ENCODE measurements at regions not wholly inside any gene's neighbourhood (a gene's known extent, or its start where the extent isn't known, plus 50 kb on each side); places are given as distances from the start of the nearest gene placed in this dataset.

DNA sequence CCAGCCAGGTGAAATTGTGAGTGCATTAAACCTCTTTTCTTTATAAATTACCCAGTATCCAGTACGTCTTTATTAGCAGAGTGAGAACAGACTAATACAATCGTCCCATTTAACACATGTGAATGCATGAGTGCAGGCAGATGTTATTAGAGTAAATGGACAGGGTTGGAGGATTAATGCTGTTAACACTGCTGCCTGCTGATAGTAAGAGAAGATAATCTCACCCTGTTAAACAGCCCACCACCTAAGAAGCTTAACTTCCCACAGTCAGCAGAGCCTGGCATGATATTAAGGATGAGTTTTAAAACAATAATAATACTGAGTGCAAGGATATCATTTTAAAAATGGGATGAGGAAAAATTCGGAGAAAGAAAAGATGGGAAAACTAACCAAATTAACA lies 181.4 kb upstream of the LHX8 start:
- H3K4me1 ChIP-seq (ENCODE audit: control insufficient read depth, insufficient read depth, low read length) = no peaks in the 10 kb centered on the region
- POLR2A ChIA-PET = no interaction called here
- CTCF ChIA-PET = no interaction called here
- BruUV-seq (replicated peaks) = no TSS peak
- no peak overlapping the region for H3K4me3 ChIP-seq
- H2AFZ ChIP-seq (ENCODE audit: control insufficient read depth, low read depth, low read length) = no peak overlapping the region
- 3% methylated on average over 3 of the region's 3 CpGs for WGBS (ENCODE audit: insufficient coverage, insufficient replicate concordance, low lambda C conversion rate, missing lambda C conversion rate)
- no peaks in the 10 kb centered on the region for H3K27me3 ChIP-seq (replicated peaks in 1 of 2; ENCODE audit: control insufficient read depth in 2 of 2, insufficient read depth in 2 of 2, low read length in 1 of 2)
- DNase-seq (ENCODE audit: low read depth, low spot score) = no peak
- intact Hi-C loops (cut with micrococcal nuclease; ENCODE audit: unreplicated experiment) (no loop called here), in situ Hi-C loops (cut with MboI) (no loop called here)
- RAD21 ChIA-PET (ENCODE audit: unreplicated experiment) = no interaction called here
- no peak overlapping the region for H3K9ac ChIP-seq (ENCODE audit: control insufficient read depth, insufficient read depth, low read length)
- ATAC-seq = no peak
- SMC1A ChIA-PET (ENCODE audit: uncharacterized antibody, unreplicated experiment) = no interaction called here
- H3K27ac ChIP-seq (ENCODE audit: control insufficient read depth, insufficient read depth) = no peak overlapping the region
- FAIRE-seq = no peak
- no peaks in the 10 kb centered on the region for H4K20me1 ChIP-seq (ENCODE audit: control insufficient read depth, insufficient read depth)
- H3K9me3 ChIP-seq (replicated peaks; ENCODE audit: control insufficient read depth, insufficient read depth, low read length) = no peaks in the 10 kb centered on the region
- no peak for TF ChIP-seq SIN3A (IDR thresholded peaks at IDR 0.05; ENCODE audit: low read depth, low read length)
- no peak for TF ChIP-seq DPF2 (IDR thresholded peaks at IDR 0.05)
- TF ChIP-seq PAX5 (IDR thresholded peaks at IDR 0.05; ENCODE audit: borderline replicate concordance, low read depth, low read length) = no peak
- TF ChIP-seq ESRRA (IDR thresholded peaks at IDR 0.05; ENCODE audit: low read length) = no peak
- TF ChIP-seq RFX5 (IDR thresholded peaks at IDR 0.05; ENCODE audit: low read depth, low read length) = no peak
- TF ChIP-seq, protein P1, sequence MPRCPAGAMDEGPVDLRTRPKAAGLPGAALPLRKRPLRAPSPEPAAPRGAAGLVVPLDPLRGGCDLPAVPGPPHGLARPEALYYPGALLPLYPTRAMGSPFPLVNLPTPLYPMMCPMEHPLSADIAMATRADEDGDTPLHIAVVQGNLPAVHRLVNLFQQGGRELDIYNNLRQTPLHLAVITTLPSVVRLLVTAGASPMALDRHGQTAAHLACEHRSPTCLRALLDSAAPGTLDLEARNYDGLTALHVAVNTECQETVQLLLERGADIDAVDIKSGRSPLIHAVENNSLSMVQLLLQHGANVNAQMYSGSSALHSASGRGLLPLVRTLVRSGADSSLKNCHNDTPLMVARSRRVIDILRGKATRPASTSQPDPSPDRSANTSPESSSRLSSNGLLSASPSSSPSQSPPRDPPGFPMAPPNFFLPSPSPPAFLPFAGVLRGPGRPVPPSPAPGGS (IDR thresholded peaks at IDR 0.05; ENCODE audit: borderline replicate concordance, insufficient read depth, low read depth, low read length, poor library complexity, severe bottlenecking) = no peak
- no peaks in the 10 kb centered on the region for H3K36me3 ChIP-seq (ENCODE audit: control insufficient read depth in 2 of 2, insufficient read depth in 2 of 2, low read length in 1 of 2)
- H3K79me2 ChIP-seq (ENCODE audit: control insufficient read depth, insufficient read depth, low read length) = no peaks in the 10 kb centered on the region
- no peak overlapping the region for H3K4me2 ChIP-seq (ENCODE audit: control insufficient read depth, insufficient read depth)

DNA sequence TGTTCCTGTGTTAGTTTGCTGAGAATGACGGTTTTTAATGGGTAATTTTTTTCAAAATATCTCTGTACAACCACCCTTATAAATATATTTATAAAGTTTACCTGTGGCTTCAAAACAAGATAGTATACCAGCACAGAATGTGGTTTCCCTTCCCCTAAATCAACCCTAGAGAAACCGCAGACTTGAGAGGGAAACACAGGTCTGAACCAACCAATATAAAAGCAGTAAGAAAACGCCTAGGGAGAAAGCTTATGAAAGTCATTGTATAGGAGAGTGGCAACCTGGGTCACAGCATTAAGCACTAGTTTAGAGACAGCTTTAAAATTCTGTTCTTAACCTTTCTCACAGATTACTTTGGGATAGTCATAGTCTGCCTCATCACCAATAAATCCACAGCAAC lies 180.6 kb upstream of the LHX8 start:
- no peaks in the 10 kb centered on the region for H3K36me3 ChIP-seq (ENCODE audit: control insufficient read depth in 2 of 2, insufficient read depth in 2 of 2, low read length in 1 of 2)
- 0% methylated on average over 3 of the region's 3 CpGs for WGBS (ENCODE audit: insufficient coverage, insufficient replicate concordance, low lambda C conversion rate, missing lambda C conversion rate)
- DNase-seq (ENCODE audit: low read depth, low spot score) = no peak
- H3K9me3 ChIP-seq (replicated peaks; ENCODE audit: control insufficient read depth, insufficient read depth, low read length) = no peaks in the 10 kb centered on the region
- no peak overlapping the region for H3K27ac ChIP-seq (ENCODE audit: control insufficient read depth, insufficient read depth)
- H3K27me3 ChIP-seq (replicated peaks in 1 of 2; ENCODE audit: control insufficient read depth in 2 of 2, insufficient read depth in 2 of 2, low read length in 1 of 2) = no peaks in the 10 kb centered on the region
- intact Hi-C loops (cut with micrococcal nuclease; ENCODE audit: unreplicated experiment) = no loop called here
- no peaks in the 10 kb centered on the region for H3K4me1 ChIP-seq (ENCODE audit: control insufficient read depth, insufficient read depth, low read length)
- in situ Hi-C loops (cut with MboI) = no loop called here
- ATAC-seq = no peak
- ChIA-PET CTCF (no interaction called here), SMC1A (ENCODE audit: uncharacterized antibody, unreplicated experiment) (no interaction called here), POLR2A (no interaction called here), RAD21 (ENCODE audit: unreplicated experiment) (no interaction called here)
- BruUV-seq (replicated peaks) = no TSS peak
- H4K20me1 ChIP-seq (ENCODE audit: control insufficient read depth, insufficient read depth) = no peaks in the 10 kb centered on the region
- H3K9ac ChIP-seq (ENCODE audit: control insufficient read depth, insufficient read depth, low read length) = no peak overlapping the region
- H3K79me2 ChIP-seq (ENCODE audit: control insufficient read depth, insufficient read depth, low read length) = no peaks in the 10 kb centered on the region
- no peak overlapping the region for H3K4me2 ChIP-seq (ENCODE audit: control insufficient read depth, insufficient read depth)
- no peak overlapping the region for H3K4me3 ChIP-seq
- no peak overlapping the region for H2AFZ ChIP-seq (ENCODE audit: control insufficient read depth, low read depth, low read length)
- no peak for FAIRE-seq
- TF ChIP-seq, protein P2, sequence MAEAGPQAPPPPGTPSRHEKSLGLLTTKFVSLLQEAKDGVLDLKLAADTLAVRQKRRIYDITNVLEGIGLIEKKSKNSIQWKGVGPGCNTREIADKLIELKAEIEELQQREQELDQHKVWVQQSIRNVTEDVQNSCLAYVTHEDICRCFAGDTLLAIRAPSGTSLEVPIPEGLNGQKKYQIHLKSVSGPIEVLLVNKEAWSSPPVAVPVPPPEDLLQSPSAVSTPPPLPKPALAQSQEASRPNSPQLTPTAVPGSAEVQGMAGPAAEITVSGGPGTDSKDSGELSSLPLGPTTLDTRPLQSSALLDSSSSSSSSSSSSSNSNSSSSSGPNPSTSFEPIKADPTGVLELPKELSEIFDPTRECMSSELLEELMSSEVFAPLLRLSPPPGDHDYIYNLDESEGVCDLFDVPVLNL (IDR thresholded peaks at IDR 0.05; ENCODE audit: low read depth, low read length) = no peak
- no peak for TF ChIP-seq GABPA (IDR thresholded peaks at IDR 0.05; ENCODE audit: low read depth)
- no peak for TF ChIP-seq IRF4 (IDR thresholded peaks at IDR 0.05; ENCODE audit: low read depth, low read length)
- no peak for TF ChIP-seq ZNF592 (IDR thresholded peaks at IDR 0.05)
- TF ChIP-seq NRF1 (conservative IDR thresholded peaks at IDR 0.05; ENCODE audit: low read depth, low read length) = no peak
- no peak for TF ChIP-seq ESRRA (IDR thresholded peaks at IDR 0.05; ENCODE audit: low read length)
- TF ChIP-seq MYB (IDR thresholded peaks at IDR 0.05; ENCODE audit: borderline replicate concordance, low read depth, low read length) = no peak
- TF ChIP-seq MYC (IDR thresholded peaks at IDR 0.05; ENCODE audit: insufficient read depth, insufficient read length, insufficient replicate concordance, low read length, severe bottlenecking) = no peak

All from GM12878 (cell line).